GM19043 (cell line): ENCODE measurements at regions not wholly inside any gene's neighbourhood (a gene's known extent, or its start where the extent isn't known, plus 50 kb on each side); places are given as distances from the start of the nearest gene placed in this dataset.

Experiments
- ATAC-seq: cut with Tn5 transposase; IDR thresholded peaks from one replicate; pipeline ENCODE4 v1.9.1; 2021; ENCODE audit warnings: low read depth; ENCODE audit not compliant: unreplicated experiment

GRCh38 chr4:43341741-43342140 lies 449.2 kb downstream of the GRXCR1 start:
- no peak for ATAC-seq

DNA sequence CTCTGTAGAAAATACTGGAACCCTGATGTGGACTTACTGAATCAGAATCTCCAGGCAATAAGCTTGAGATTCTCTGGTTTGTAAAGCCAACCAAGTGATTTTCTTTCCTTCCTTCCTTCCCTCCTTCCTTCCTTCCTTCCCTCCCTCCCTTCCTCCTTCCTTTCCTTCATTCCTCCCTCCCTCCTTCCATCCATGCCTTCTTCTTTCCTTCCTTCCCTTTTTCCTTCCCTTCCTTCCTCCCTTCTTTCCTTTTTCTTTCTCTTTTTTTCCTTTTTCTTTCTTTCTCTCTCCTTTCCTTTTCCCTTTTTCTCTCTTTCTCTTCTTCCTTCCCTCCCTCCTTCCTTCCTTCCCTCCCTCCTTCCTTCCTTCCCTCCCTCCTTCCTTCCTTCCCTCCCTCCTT lies 450.8 kb downstream of the GRXCR1 start:
- ATAC-seq: no peak

- ATAC-seq: no peak
Measured at GRCh38 chr4:43345323-43345925, 452.9 kb downstream of the GRXCR1 start.

- no peak for ATAC-seq
Measured at GRCh38 chr4:43348591-43348990, 456.1 kb downstream of the GRXCR1 start.

DNA sequence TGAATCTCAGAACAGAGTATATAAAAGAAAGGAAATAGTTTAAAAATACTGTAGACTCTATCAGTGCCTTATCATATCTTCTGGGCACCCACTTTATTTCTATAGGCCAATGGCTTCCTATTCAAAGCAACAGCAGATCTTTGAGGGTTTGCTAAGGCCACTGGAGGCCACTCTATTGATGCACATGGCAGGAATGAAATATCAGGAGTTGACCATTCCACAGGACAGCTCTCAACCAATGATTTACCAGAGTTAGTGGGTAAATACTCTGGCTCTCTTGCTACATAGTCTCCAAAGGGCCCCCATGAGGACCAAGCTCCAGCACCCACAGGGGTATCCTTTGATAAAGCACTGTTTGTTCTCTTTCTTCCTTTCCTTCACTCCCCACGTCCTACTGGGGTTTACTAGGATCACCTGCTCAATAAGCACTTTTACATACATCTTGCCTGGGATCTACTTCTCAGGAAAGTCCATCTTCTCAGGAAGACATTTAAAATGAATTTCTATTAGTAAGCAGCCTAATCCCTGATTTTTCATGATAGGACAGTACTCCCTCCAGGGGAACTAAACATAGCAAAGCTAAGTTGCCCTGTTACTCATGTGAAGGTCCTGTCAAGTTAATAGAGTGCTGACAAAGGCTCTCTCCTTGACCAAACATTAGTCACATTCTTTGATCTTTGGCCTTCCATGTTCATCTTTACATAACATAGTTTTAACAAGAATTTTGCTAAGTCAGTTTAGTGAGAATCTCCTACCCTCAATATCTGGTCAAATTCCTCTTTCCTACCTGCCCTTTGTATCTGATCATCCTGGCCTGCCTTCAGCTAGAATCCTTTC lies 459.7 kb downstream of the GRXCR1 start:
- ATAC-seq: no peak

DNA sequence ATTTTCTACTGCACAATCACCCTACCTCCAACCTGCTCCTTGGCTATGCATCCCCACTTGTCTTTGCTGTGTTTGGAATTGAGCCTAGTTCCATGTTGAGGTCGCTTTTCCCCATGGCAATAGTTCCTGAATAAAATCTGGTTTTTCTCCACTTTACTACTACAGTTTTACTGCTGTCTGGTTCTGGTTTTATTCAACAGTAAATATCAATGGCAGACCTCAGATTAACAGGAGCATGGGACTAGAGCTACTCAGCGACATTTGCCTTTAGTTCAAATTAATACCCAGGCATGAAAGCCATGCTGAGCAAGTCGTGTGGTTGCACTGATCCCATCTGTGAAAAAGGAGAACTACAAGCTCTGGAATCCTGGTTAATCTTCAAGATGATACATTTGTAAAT lies 460.3 kb downstream of the GRXCR1 start:
- ATAC-seq: no peak

DNA sequence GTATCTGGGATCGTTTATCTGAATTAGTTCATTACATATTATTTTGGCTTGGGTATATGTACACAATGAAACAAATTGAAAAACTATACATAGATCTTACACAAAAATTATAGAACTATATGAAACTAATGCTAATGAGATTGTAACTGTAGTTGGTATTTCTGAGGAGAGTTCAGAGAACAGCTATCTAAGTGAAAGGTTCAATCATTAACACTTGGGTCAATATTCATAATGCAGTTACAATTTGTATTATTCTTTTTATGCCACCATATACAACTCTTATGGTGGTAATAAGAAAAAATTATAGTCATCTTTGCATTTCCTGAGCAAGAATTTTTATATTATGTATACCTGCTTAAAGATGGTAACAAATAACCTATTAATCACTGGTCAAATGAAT lies 461.0 kb downstream of the GRXCR1 start:
- ATAC-seq: no peak

DNA sequence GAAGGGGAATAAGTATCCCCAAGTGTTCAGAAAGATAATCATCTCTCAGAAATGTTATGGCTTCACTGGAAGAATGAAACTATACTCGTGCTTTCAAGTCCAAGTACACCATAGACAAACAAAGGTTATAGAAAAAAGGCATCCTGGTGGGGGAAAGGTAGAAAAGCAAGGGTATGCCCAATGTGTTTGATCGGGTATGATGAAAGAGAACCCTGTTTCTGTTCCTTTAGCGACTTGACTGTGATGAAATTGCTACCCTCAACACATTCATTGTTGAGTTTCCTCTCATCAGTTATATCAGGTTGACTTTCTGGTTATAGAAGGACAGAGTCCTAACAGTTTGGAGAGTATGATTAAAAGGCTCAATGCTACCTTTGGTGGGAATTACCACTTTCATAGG lies 464.3 kb downstream of the GRXCR1 start:
- ATAC-seq: no peak

GRCh38 chr4:43357252-43357974 lies 464.9 kb downstream of the GRXCR1 start:
- ATAC-seq: no peak

DNA sequence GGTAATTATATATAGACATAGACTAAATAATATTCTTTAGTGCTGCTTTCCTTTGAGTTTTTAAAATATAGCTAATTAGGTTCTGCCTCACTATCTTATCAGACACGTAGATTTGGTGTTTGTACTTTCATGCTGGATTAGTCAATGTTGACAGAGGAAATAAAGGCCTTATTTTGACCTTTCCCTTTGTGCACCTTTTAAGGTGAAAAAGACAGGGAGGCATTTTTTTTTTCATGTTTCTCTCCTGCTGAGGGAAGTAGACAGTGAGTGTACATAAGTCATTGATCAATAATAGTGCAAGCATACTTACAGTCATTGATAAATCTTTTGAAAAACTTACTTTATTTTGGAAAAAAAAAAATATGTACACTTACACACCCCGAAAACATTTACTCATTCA lies 467.8 kb downstream of the GRXCR1 start:
- no peak for ATAC-seq

GRCh38 chr4:43362875-43363636 lies 470.5 kb downstream of the GRXCR1 start:
- ATAC-seq: no peak

DNA sequence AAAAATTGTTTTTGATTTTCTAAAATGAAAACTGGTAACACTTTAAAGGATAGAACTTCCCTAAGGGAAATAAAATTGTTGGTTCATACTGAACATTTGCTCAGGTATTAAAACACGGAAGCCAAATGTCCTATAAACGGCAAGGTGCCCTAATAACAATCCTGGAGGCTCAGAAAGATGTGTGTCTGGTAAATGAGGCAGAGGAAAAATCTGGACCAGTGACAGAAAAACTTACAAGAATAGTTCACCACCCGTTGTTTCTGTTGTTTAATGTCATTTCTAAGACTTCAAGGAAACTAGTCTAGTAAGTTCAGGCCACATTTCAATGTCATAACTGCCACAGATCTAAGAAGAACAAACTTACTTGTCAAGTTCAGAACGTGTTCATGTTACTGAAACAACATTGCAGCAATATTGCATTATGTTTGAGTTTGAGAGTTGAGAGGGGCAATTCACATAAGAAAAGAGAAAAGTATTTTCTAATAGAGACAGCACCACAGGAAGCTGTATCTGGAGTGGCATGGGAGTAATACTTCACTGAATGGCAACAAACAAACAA lies 476.6 kb downstream of the GRXCR1 start:
- ATAC-seq: no peak

DNA sequence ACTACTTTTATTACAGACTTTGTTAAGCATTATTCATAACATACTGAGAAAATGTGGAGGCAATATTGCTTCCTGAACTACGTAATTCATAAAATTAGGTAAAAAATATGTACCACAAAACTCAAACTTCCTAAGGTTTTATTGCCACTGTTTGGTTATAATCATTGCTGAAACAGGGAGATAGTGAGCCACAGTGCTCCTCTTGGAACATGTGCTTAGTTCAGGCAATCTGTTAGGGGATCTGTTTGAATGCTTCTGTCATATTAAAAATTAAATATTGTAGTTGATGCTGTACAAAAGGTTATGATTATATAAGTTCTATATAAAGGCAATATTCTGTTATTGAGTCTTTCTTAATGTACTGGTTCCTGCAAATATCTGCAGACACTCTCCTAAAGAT lies 480.7 kb downstream of the GRXCR1 start:
- no peak for ATAC-seq

GRCh38 chr4:43374216-43374751 lies 481.8 kb downstream of the GRXCR1 start:
- ATAC-seq: no peak

GRCh38 chr4:43379016-43379415 lies 486.5 kb downstream of the GRXCR1 start:
- ATAC-seq: no peak

DNA sequence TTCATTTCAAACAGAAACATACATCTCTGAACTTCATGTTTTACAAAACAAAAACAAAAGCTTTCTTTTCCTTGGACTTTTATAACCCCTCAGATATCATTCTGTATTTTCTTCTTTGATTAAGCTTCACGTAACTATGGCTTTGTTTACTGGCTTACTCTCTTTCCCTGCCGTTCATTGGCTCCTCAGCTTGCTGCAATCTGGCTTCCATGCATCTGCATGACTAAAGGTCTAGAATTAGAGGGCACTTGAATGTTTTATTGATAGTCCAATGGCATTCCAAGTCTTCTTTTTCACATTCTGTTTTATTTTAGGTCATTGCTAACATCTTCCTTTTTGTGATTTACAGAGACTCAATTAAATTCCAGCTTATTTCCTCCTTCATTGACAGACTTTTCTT lies 487.6 kb downstream of the GRXCR1 start:
- ATAC-seq: no peak

DNA sequence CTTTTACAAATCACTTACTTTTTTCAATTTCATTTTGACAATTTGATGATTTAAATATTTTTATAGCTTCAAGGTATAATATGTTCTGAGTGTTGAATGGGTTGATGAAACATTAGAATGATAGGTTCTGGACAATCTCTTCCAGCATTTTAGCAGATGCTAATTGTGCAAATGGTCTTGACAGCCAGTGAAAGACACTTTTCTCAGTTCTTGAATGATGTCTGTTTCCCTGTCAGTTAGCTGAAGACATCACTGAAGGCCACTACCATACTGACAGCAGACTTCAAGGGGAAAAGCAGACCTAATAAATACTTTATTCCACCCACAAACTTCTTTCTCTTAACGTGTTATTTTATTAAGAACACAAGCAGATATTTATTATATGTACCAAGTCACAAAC lies 498.6 kb downstream of the GRXCR1 start:
- ATAC-seq: no peak

DNA sequence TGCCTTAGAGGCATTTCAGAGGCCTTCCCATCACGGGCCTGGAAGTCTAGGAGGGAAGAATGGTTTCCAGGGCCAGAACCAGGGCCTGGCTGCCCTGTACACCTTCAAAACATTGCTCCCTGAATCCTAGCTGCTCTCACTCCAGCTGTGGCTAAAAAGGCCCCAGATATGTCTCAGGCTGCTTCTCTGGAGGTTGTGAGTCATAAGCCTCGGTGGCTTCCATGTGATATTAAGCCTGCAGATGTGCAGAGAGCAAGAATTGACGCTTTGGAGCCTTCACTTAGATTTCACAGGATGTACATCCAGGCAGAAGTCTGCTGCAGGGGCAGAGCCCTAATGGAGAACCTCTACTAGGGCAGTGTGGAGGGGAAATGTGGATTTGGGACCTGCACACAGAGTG lies 502.5 kb downstream of the GRXCR1 start:
- ATAC-seq: no peak

- ATAC-seq: no peak
Measured at GRCh38 chr4:43399726-43400125, 507.2 kb downstream of the GRXCR1 start.

DNA sequence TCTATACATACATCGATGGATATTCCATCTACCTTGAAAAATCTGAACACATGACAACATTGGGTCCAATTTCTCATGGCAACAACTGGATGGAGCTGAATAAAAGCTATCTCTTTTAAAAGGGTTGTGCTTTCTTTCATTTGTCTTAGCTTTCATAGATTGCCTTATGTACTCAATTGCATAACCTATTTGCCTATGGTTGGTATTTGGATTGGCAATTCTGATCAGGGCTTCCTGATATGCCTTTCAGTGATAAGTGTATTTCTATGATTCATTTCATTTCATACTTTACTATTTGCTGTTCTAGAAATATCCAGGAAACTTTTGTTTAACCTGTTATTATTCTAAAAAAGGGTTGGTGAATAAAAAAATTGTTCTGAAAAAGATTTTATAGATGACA lies 509.9 kb downstream of the GRXCR1 start:
- no peak for ATAC-seq
